H9 (cell line): ENCODE measurements at regions not wholly inside any gene's neighbourhood (a gene's known extent, or its start where the extent isn't known, plus 50 kb on each side); places are given as distances from the start of the nearest gene placed in this dataset.

Source experiments
- DNase-seq: peaks from one replicate; pipeline ENCODE4 v3.0.0-alpha.2; 2017
- H2AFZ ChIP-seq: one replicate; pipeline ENCODE4 v1.6.1; 2013; ENCODE audit warnings: mild to moderate bottlenecking, low read length, control low read depth, moderate library complexity
- H2AK5ac ChIP-seq: 2 replicates; pipeline ENCODE4 v1.6.1; 2013; ENCODE audit warnings: low read length, control low read depth, mixed read lengths; ENCODE audit not compliant: insufficient read length
- H2BK120ac ChIP-seq: one replicate; pipeline ENCODE4 v1.6.1; 2013; ENCODE audit warnings: low read depth, mild to moderate bottlenecking, low read length, control low read depth, inconsistent platforms; ENCODE audit not compliant: poor library complexity, severe bottlenecking
- H2BK12ac ChIP-seq: 2 replicates; pipeline ENCODE4 v1.6.1; 2013; ENCODE audit warnings: low read length, control low read depth, mixed read lengths, low read depth; ENCODE audit not compliant: insufficient read length
- H2BK15ac ChIP-seq: 2 replicates; pipeline ENCODE4 v1.6.1; 2013; ENCODE audit warnings: low read depth, low read length, control low read depth
- H2BK20ac ChIP-seq: one replicate; pipeline ENCODE4 v1.6.1; 2013; ENCODE audit warnings: low read depth, mild to moderate bottlenecking, low read length, control low read depth, inconsistent platforms; ENCODE audit not compliant: poor library complexity, severe bottlenecking
- H2BK5ac ChIP-seq: 2 replicates; pipeline ENCODE4 v1.6.1; 2013; ENCODE audit warnings: low read length, control low read depth, mixed read lengths; ENCODE audit not compliant: insufficient read length
- H3K14ac ChIP-seq: 2 replicates; pipeline ENCODE4 v1.6.1; 2013; ENCODE audit warnings: low read length, control low read depth; ENCODE audit not compliant: insufficient read depth
- H3K18ac ChIP-seq: 2 replicates; pipeline ENCODE4 v1.6.1; 2013; ENCODE audit warnings: low read depth, mild to moderate bottlenecking, mixed read lengths, low read length, control low read depth; ENCODE audit not compliant: insufficient read length
- H3K23ac ChIP-seq: 2 replicates; pipeline ENCODE4 v1.6.1; 2013; ENCODE audit warnings: low read length, control low read depth, mixed read lengths, low read depth; ENCODE audit not compliant: insufficient read length
- H3K23me2 ChIP-seq: 2 replicates; pipeline ENCODE4 v1.6.1; 2013; ENCODE audit warnings: low read depth, mild to moderate bottlenecking, mixed read lengths, low read length, control low read depth; ENCODE audit not compliant: insufficient read length, poor library complexity, severe bottlenecking
- H3K27ac ChIP-seq: 2 replicates; pipeline ENCODE4 v1.5.1; 2013; ENCODE audit warnings: low read length, control low read depth, mixed read lengths, low read depth; ENCODE audit not compliant: insufficient read length
- H3K27me3 ChIP-seq: 2 replicates; pipeline ENCODE4 v1.6.1; 2013; ENCODE audit warnings: low read length, control low read depth, inconsistent platforms; ENCODE audit not compliant: insufficient read depth
- H3K4ac ChIP-seq: 2 replicates; pipeline ENCODE4 v1.6.1; 2013; ENCODE audit warnings: low read depth, mild to moderate bottlenecking, control low read depth, inconsistent platforms, low read length, moderate library complexity
- H3K4me1 ChIP-seq: 2 replicates; pipeline ENCODE4 v1.6.1; 2013; ENCODE audit warnings: low read length, control low read depth, inconsistent platforms; ENCODE audit not compliant: insufficient read depth
- H3K4me2 ChIP-seq: 2 replicates; pipeline ENCODE4 v1.6.1; 2013; ENCODE audit warnings: low read length, control low read depth, mixed read lengths; ENCODE audit not compliant: insufficient read length, insufficient read depth
- H3K56ac ChIP-seq: 2 replicates; pipeline ENCODE4 v1.6.1; 2013; ENCODE audit warnings: low read depth, mild to moderate bottlenecking, mixed read lengths, low read length, control low read depth; ENCODE audit not compliant: insufficient read length
- H3K79me1 ChIP-seq: 2 replicates; pipeline ENCODE4 v1.6.1; 2013; ENCODE audit warnings: low read depth, mild to moderate bottlenecking, moderate library complexity, low read length, control low read depth, inconsistent platforms; ENCODE audit not compliant: insufficient read depth, poor library complexity, severe bottlenecking
- H3K79me2 ChIP-seq: 2 replicates; pipeline ENCODE4 v1.6.1; 2013; ENCODE audit warnings: low read length, control low read depth, inconsistent platforms; ENCODE audit not compliant: insufficient read depth
- H3K9ac ChIP-seq: 2 replicates; pipeline ENCODE4 v1.6.1; 2013; ENCODE audit warnings: low read length, control low read depth, mixed read lengths; ENCODE audit not compliant: insufficient read length; ENCODE audit errors: extremely low read depth
- H3K9me3 ChIP-seq: one replicate; pipeline ENCODE4 v1.6.1; 2013; ENCODE audit warnings: low read depth, low read length, inconsistent platforms; ENCODE audit not compliant: control insufficient read depth
- H3T11ph ChIP-seq: one replicate; pipeline ENCODE4 v1.6.1; 2013; ENCODE audit warnings: mild to moderate bottlenecking, low read length, control low read depth, inconsistent platforms
- H4K20me1 ChIP-seq: one replicate; pipeline ENCODE4 v1.6.1; 2013; ENCODE audit not compliant: control insufficient read depth, insufficient read length, insufficient read depth
- H4K5ac ChIP-seq: 2 replicates; pipeline ENCODE4 v1.6.1; 2013; ENCODE audit warnings: low read depth, mild to moderate bottlenecking, mixed read lengths, low read length, control low read depth; ENCODE audit not compliant: insufficient read length
- H4K8ac ChIP-seq: replicated peaks from 2 replicates; pipeline ENCODE4 v1.6.1; 2013; ENCODE audit warnings: low read length, control low read depth, mixed read lengths, low read depth; ENCODE audit not compliant: insufficient read length
- H4K91ac ChIP-seq: 2 replicates; pipeline ENCODE4 v1.6.1; 2013; ENCODE audit warnings: low read depth, mild to moderate bottlenecking, moderate library complexity, mixed read lengths, low read length, control low read depth; ENCODE audit not compliant: insufficient read length
- H3K27ac Mint-ChIP-seq, 3 experiments: 2 replicates in 2 of 3; 3 replicates in 1 of 3; pipeline ENCODE4 v1.8.0; 2020 to 2021; ENCODE audit warnings: mixed read lengths in 3 of 3, mild to moderate bottlenecking in 1 of 3, moderate library complexity in 1 of 3
- H3K27me3 Mint-ChIP-seq: 2 replicates; pipeline ENCODE4 v1.8.0; 2021; ENCODE audit warnings: low read depth, mild to moderate bottlenecking, moderate library complexity, mixed read lengths
- H3K36me3 Mint-ChIP-seq, 3 experiments: 2 replicates in 2 of 3; 3 replicates in 1 of 3; pipeline ENCODE4 v1.8.0; 2020 to 2021; ENCODE audit warnings: low read depth in 3 of 3, mixed read lengths in 3 of 3; ENCODE audit not compliant: insufficient read depth in 1 of 3
- H3K4me1 Mint-ChIP-seq, 2 experiments: 2 replicates each; pipeline ENCODE4 v1.8.0; 2020; ENCODE audit warnings: mixed read lengths in 2 of 2
- H3K4me3 Mint-ChIP-seq, 2 experiments: 2 replicates in 1 of 2; 3 replicates in 1 of 2; pipeline ENCODE4 v1.8.0; 2020 to 2021; ENCODE audit warnings: mild to moderate bottlenecking in 2 of 2, mixed read lengths in 2 of 2, moderate library complexity in 1 of 2
- H3K9me3 Mint-ChIP-seq, 2 experiments: 2 replicates in 1 of 2; 3 replicates in 1 of 2; pipeline ENCODE4 v1.8.0; 2020; ENCODE audit warnings: mild to moderate bottlenecking in 2 of 2, mixed read lengths in 2 of 2, moderate library complexity in 1 of 2
- CTCF ChIP-seq: fragments of 200-600 bp; sonication (generic); conservative IDR thresholded peaks from 3 replicates; pipeline ENCODE4 v1.8.0; 2021; ENCODE audit warnings: antibody characterized with exemption, mild to moderate bottlenecking
- WGBS: extraction: QIAGEN DNeasy Blood & Tissue Kit; methylation state at CpG from one replicate; pipeline ENCODE4 v1.1.7; 2013; ENCODE audit warnings: missing lambda C conversion rate, low lambda C conversion rate, mixed read lengths; ENCODE audit not compliant: insufficient read length; ENCODE audit errors: extremely low coverage; 5-methylcytosine and 5-hydroxymethylcytosine counted together

DNA sequence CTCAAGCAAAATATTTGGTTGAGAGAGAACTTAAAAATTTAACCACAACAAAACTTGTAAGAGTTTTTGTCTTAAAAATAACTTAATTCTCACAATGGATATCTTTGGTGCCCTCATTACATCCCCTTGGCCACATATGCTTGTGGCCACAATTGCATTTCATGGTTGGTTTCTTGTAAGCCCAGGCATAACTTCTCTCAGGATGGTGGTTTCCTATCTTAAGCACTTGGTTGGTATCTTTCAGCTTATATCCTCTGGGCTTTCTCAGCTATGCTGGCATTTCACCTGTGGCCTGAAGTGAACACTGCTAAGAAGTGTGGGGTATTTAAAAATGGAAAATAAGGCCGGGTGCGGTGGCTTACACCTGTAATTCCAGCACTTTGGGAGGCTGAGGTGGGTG lies 212.4 kb upstream of the MEF2C start:
- Histone ChIP-seq H2BK120ac (no peak overlapping the region), H3K27ac (no peak overlapping the region), H3K14ac (no peak overlapping the region), H3K9ac (no peak overlapping the region), H4K5ac (no peak overlapping the region), H4K20me1 (no peaks in the 10 kb centered on the region), H3K79me1 (no peaks in the 10 kb centered on the region), H3K27me3 (no peaks in the 10 kb centered on the region; the same call in 1 of the 2 replicates), H2BK12ac (no peak overlapping the region), H3K23ac (no peak overlapping the region), H2BK15ac (no peak overlapping the region), H3K4ac (no peak overlapping the region), H3K79me2 (no peaks in the 10 kb centered on the region), H3K23me2 (no peaks in the 10 kb centered on the region), H3K18ac (no peak overlapping the region), H3K4me1 (no peaks in the 10 kb centered on the region), H2BK5ac (no peak overlapping the region), H4K8ac (no peak overlapping the region), H2BK20ac (no peak overlapping the region), H2AFZ (no peak overlapping the region), H3K4me2 (no peak overlapping the region), H3K9me3 (no peaks in the 10 kb centered on the region), H3T11ph (no peak overlapping the region), H3K56ac (no peak overlapping the region), H2AK5ac (no peak overlapping the region), H4K91ac (no peak overlapping the region)
- no peak overlapping the region for H3K27ac Mint-ChIP-seq
- WGBS = no CpG with 5 or more reads among the region's 2 CpGs
- TF ChIP-seq CTCF = no peak
- no peak for DNase-seq
- peaks cover 3 to 4% of the 10 kb centered on the region in 2 experiments; a peak in 3 of 4 replicates for H3K4me1 Mint-ChIP-seq
- H3K4me3 Mint-ChIP-seq = no peak overlapping the region
- no peaks in the 10 kb centered on the region for H3K27me3 Mint-ChIP-seq
- no peaks in the 10 kb centered on the region for H3K9me3 Mint-ChIP-seq
- no peaks in the 10 kb centered on the region; a peak in 1 of 7 replicates for H3K36me3 Mint-ChIP-seq
